Prostate gland (tissue), 2 donors: ENCODE measurements at regions not wholly inside any gene's neighbourhood (a gene's known extent, or its start where the extent isn't known, plus 50 kb on each side); places are given as distances from the start of the nearest gene placed in this dataset.

Experiments
- DNase-seq: peaks from one replicate; pipeline ENCODE4 v3.0.0-alpha.2; 2019; ENCODE audit warnings: low spot score
- H3K27ac ChIP-seq, 2 donors: fragments of 200-600 bp; sonication (generic); 2 replicates each; pipeline ENCODE4 v1.5.1; 2017 to 2019
- H3K27me3 ChIP-seq: fragments of 200-600 bp; sonication (generic); replicated peaks from 2 replicates; pipeline ENCODE4 v1.5.1; 2019; ENCODE audit not compliant: insufficient read depth
- H3K36me3 ChIP-seq, 2 donors: fragments of 200-600 bp; sonication (generic); 1 replicate in 1 of 2; 2 replicates in 1 of 2; pipeline versions ENCODE4 v1.5.1 to v1.8.1; 2017 to 2019
- H3K4me1 ChIP-seq: fragments of 200-600 bp; sonication (generic); replicated peaks from 2 replicates; pipeline ENCODE4 v1.5.1; 2019
- H3K4me3 ChIP-seq, 2 donors: fragments of 200-600 bp; sonication (generic); 2 replicates each; pipeline ENCODE4 v1.5.1; 2017 to 2019
- H3K9me3 ChIP-seq: fragments of 200-600 bp; sonication (generic); 2 replicates; pipeline ENCODE4 v1.5.1; 2017
- CTCF ChIP-seq, 4 experiments: fragments of 200-600 bp in 2 of 4; fragments of 450-650 bp in 2 of 4; sonication (generic) in 2 of 4; IDR thresholded peaks; 1 replicate in 3 of 4; 2 replicates in 1 of 4; pipeline ENCODE4 v1.5.1; 2016 to 2019; ENCODE audit warnings: antibody characterized with exemption in 4 of 4, mild to moderate bottlenecking in 2 of 4, moderate library complexity in 2 of 4
- POLR2A ChIP-seq: fragments of 450-650 bp; IDR thresholded peaks from one replicate; pipeline ENCODE4 v1.6.1; 2016; ENCODE audit warnings: antibody characterized with exemption, mild to moderate bottlenecking
- POLR2AphosphoS5 ChIP-seq: sonication (generic); formaldehyde crosslinking; IDR thresholded peaks from one replicate; pipeline ENCODE4 v1.6.1; 2017; ENCODE audit warnings: antibody characterized with exemption
- WGBS: methylation state at CpG from one replicate; pipeline ENCODE4 v1.1.5; 2018; 5-methylcytosine and 5-hydroxymethylcytosine counted together
- intact Hi-C: fragments of 100-400 bp; cut with DNase I; formaldehyde crosslinking; loops from one replicate; pipeline ENCODE4 v1.14.2; 2022

- no peaks in the 10 kb centered on the region for H3K9me3 ChIP-seq
- H3K4me3 ChIP-seq, result no peak overlapping the region
- 92% methylated on average over 2 of the region's 2 CpGs for WGBS
- TF ChIP-seq POLR2AphosphoS5, result no peak
- TF ChIP-seq POLR2A, result no peak
- TF ChIP-seq CTCF (IDR thresholded peaks at IDR 0.05), result no peak
- H3K27ac ChIP-seq, result no peak overlapping the region
- H3K36me3 ChIP-seq, result no peaks in the 10 kb centered on the region
- DNase-seq, result no peak
- intact Hi-C loops, result no loop called here
- no peaks in the 10 kb centered on the region for H3K27me3 ChIP-seq
- no peaks in the 10 kb centered on the region for H3K4me1 ChIP-seq
Observed at GRCh38 chr13:34637636-34638035, 304.4 kb upstream of the NBEA start.

GRCh38 chr13:34638897-34639296, 303.2 kb upstream of the NBEA start:
- no peaks in the 10 kb centered on the region for H3K4me1 ChIP-seq
- H3K4me3 ChIP-seq, result no peak overlapping the region
- H3K36me3 ChIP-seq, result no peaks in the 10 kb centered on the region
- no peak overlapping the region for H3K27ac ChIP-seq
- intact Hi-C loops, result no loop called here
- DNase-seq, result no peak
- TF ChIP-seq POLR2A (no peak), CTCF (IDR thresholded peaks at IDR 0.05) (no peak), POLR2AphosphoS5 (no peak)
- H3K27me3 ChIP-seq, result no peaks in the 10 kb centered on the region
- 94% methylated on average over 2 of the region's 2 CpGs for WGBS
- no peaks in the 10 kb centered on the region for H3K9me3 ChIP-seq

GRCh38 chr13:34640179-34640992, 301.7 kb upstream of the NBEA start:
- Histone ChIP-seq H3K9me3 (no peaks in the 10 kb centered on the region), H3K36me3 (no peaks in the 10 kb centered on the region), H3K27me3 (no peaks in the 10 kb centered on the region), H3K27ac (no peak overlapping the region), H3K4me1 (no peaks in the 10 kb centered on the region), H3K4me3 (no peak overlapping the region)
- intact Hi-C loops, result no loop called here
- no peak for DNase-seq
- WGBS, result 70% methylated on average over 9 of the region's 9 CpGs
- TF ChIP-seq POLR2AphosphoS5, result no peak
- TF ChIP-seq CTCF (IDR thresholded peaks at IDR 0.05), result no peak
- TF ChIP-seq POLR2A, result no peak

- DNase-seq, result no peak
- intact Hi-C loops, result no loop called here
- H3K9me3 ChIP-seq, result no peaks in the 10 kb centered on the region
- H3K27ac ChIP-seq, result no peak overlapping the region
- H3K36me3 ChIP-seq, result no peaks in the 10 kb centered on the region
- TF ChIP-seq POLR2AphosphoS5 (no peak), POLR2A (no peak), CTCF (IDR thresholded peaks at IDR 0.05) (no peak)
- no peaks in the 10 kb centered on the region for H3K4me1 ChIP-seq
- no peaks in the 10 kb centered on the region for H3K27me3 ChIP-seq
- 88% methylated on average over 4 of the region's 4 CpGs for WGBS
- no peak overlapping the region for H3K4me3 ChIP-seq
Observed at GRCh38 chr13:34640993-34641330, 301.1 kb upstream of the NBEA start.
